NCI-H69 (cell line): ENCODE measurements at regions not wholly inside any gene's neighbourhood (a gene's known extent, or its start where the extent isn't known, plus 50 kb on each side); places are given as distances from the start of the nearest gene placed in this dataset.

Experiments used
- DNase-seq: peaks from one replicate; lab custom pipeline; 2025; lab: John Stamatoyannopoulos, UW

GRCh38 chr5:142507531-142508372, 178.1 kb downstream of the FGF1 start:
- no peak for DNase-seq

- peak; percentile 16 for DNase-seq
Measured at GRCh38 chr5:142506756-142507155, 179.1 kb downstream of the FGF1 start.

GRCh38 chr5:142506046-142506445, 179.8 kb downstream of the FGF1 start:
- no peak for DNase-seq

- DNase-seq, result no peak
Measured at GRCh38 chr5:142501890-142502289, 177.1 kb upstream of the SPRY4 start.

GRCh38 chr5:142500227-142500905, 175.5 kb upstream of the SPRY4 start:
- no peak for DNase-seq

- no peak for DNase-seq
Measured at GRCh38 chr5:142499591-142500226, 174.9 kb upstream of the SPRY4 start.

- no peak for DNase-seq
Measured at GRCh38 chr5:142498298-142498697, 173.5 kb upstream of the SPRY4 start.

- DNase-seq, result no peak
Measured at GRCh38 chr5:142495531-142495930, 170.7 kb upstream of the SPRY4 start.

GRCh38 chr5:142493875-142494518, 169.2 kb upstream of the SPRY4 start:
- no peak for DNase-seq

- no peak for DNase-seq
Measured at GRCh38 chr5:142492781-142493281, 168.0 kb upstream of the SPRY4 start.

- no peak for DNase-seq
Measured at GRCh38 chr5:142491679-142492078, 166.9 kb upstream of the SPRY4 start.

- no peak for DNase-seq
Measured at GRCh38 chr5:142491270-142491669, 166.4 kb upstream of the SPRY4 start.

- DNase-seq, result no peak
Measured at GRCh38 chr5:142486581-142486980, 161.8 kb upstream of the SPRY4 start.

GRCh38 chr5:142486020-142486419, 161.2 kb upstream of the SPRY4 start:
- DNase-seq, result no peak

- no peak for DNase-seq
Measured at GRCh38 chr5:142484821-142485387, 160.1 kb upstream of the SPRY4 start.

GRCh38 chr5:142482207-142482606, 157.4 kb upstream of the SPRY4 start:
- no peak for DNase-seq

- no peak for DNase-seq
Measured at GRCh38 chr5:142481410-142481809, 156.6 kb upstream of the SPRY4 start.

- DNase-seq, result no peak
Measured at GRCh38 chr5:142479854-142480519, 155.2 kb upstream of the SPRY4 start.

GRCh38 chr5:142479150-142479549, 154.3 kb upstream of the SPRY4 start:
- DNase-seq, result no peak

- no peak for DNase-seq
Measured at GRCh38 chr5:142478113-142478512, 153.3 kb upstream of the SPRY4 start.

GRCh38 chr5:142475102-142475513, 150.3 kb upstream of the SPRY4 start:
- DNase-seq, result no peak
